ENCODE measurements at regions not wholly inside any gene's neighbourhood (a gene's known extent, or its start where the extent isn't known, plus 50 kb on each side); places are given as distances from the start of the nearest gene placed in this dataset.

- TF ChIP-seq CTCF (IDR thresholded peaks at IDR 0.05) (no peak), EP300 (IDR thresholded peaks at IDR 0.05) (no peak)
Measured at GRCh38 chr14:52119030-52119429, 50.2 kb upstream of the NID2 start.
